HG02885 (cell line): ENCODE measurements at regions not wholly inside any gene's neighbourhood (a gene's known extent, or its start where the extent isn't known, plus 50 kb on each side); places are given as distances from the start of the nearest gene placed in this dataset.
"Not testable (repeated sequence)": the region's sequence is repeated elsewhere in the genome, so short reads cannot be mapped to it uniquely, and the experiment has no call there.

Source experiments
- ATAC-seq: cut with Tn5 transposase; IDR thresholded peaks from one replicate; pipeline ENCODE4 v1.9.1; 2021; ENCODE audit warnings: mild to moderate bottlenecking; ENCODE audit not compliant: unreplicated experiment, poor library complexity

GRCh38 chr1:187616830-187617229 is 788.1 kb downstream of the PLA2G4A start:
- ATAC-seq = not testable (repeated sequence)

- ATAC-seq = no peak
Observed at GRCh38 chr1:187617776-187618175, 789.0 kb downstream of the PLA2G4A start.

- ATAC-seq = no peak
Observed at GRCh38 chr1:187619175-187619574, 790.4 kb downstream of the PLA2G4A start.

- no peak for ATAC-seq
Observed at GRCh38 chr1:187621951-187622350, 793.2 kb downstream of the PLA2G4A start.

GRCh38 chr1:187622545-187622944 is 793.8 kb downstream of the PLA2G4A start:
- no peak for ATAC-seq

GRCh38 chr1:187624812-187625545 is 796.2 kb downstream of the PLA2G4A start:
- ATAC-seq = no peak

- no peak for ATAC-seq
Observed at GRCh38 chr1:187626056-187626455, 797.3 kb downstream of the PLA2G4A start.

- no peak for ATAC-seq
Observed at GRCh38 chr1:187627516-187627915, 798.8 kb downstream of the PLA2G4A start.

- no peak for ATAC-seq
Observed at GRCh38 chr1:187629075-187629474, 800.3 kb downstream of the PLA2G4A start.

GRCh38 chr1:187630653-187631380 is 802.1 kb downstream of the PLA2G4A start:
- ATAC-seq = no peak

GRCh38 chr1:187631381-187631675 is 802.6 kb downstream of the PLA2G4A start:
- ATAC-seq = no peak

GRCh38 chr1:187631984-187632383 is 803.2 kb downstream of the PLA2G4A start:
- no peak for ATAC-seq

GRCh38 chr1:187634940-187635339 is 806.2 kb downstream of the PLA2G4A start:
- ATAC-seq = no peak

- ATAC-seq = no peak
Observed at GRCh38 chr1:187638733-187639434, 810.1 kb downstream of the PLA2G4A start.

- ATAC-seq = no peak
Observed at GRCh38 chr1:187641015-187641414, 812.3 kb downstream of the PLA2G4A start.

GRCh38 chr1:187641463-187641862 is 812.7 kb downstream of the PLA2G4A start:
- no peak for ATAC-seq

GRCh38 chr1:187641907-187642306 is 813.2 kb downstream of the PLA2G4A start:
- ATAC-seq = no peak

- no peak for ATAC-seq
Observed at GRCh38 chr1:187645651-187646050, 816.9 kb downstream of the PLA2G4A start.

- ATAC-seq = no peak
Observed at GRCh38 chr1:187646536-187647107, 817.9 kb downstream of the PLA2G4A start.

- ATAC-seq = no peak
Observed at GRCh38 chr1:187648091-187648490, 819.3 kb downstream of the PLA2G4A start.

- no peak for ATAC-seq
Observed at GRCh38 chr1:187654635-187655034, 825.9 kb downstream of the PLA2G4A start.
